Upper lobe of left lung (tissue), 6 donors: ENCODE measurements at regions not wholly inside any gene's neighbourhood (a gene's known extent, or its start where the extent isn't known, plus 50 kb on each side); places are given as distances from the start of the nearest gene placed in this dataset.

Experiments used
- ATAC-seq, 2 donors: fragments of 200-7000 bp; cut with Tn5 transposase; one replicate each; pipeline ENCODE4 v1.9.1; 2022; ENCODE audit warnings: mild to moderate bottlenecking in 2 of 2, moderate library complexity in 2 of 2; ENCODE audit not compliant: low FRiP score in 2 of 2
- DNase-seq, 2 donors: peaks; one replicate each; pipeline ENCODE4 v3.0.0-alpha.2; 2019 to 2020
- H3K27ac ChIP-seq, 4 donors: fragments of 200-600 bp; sonication (generic); one replicate each; pipeline ENCODE4 v1.5.1; 2016 to 2019
- H3K27me3 ChIP-seq, 4 donors: fragments of 200-600 bp; sonication (generic); one replicate each; pipeline ENCODE4 v1.5.1; 2017 to 2019
- H3K36me3 ChIP-seq, 4 donors: fragments of 200-600 bp; sonication (generic); one replicate each; pipeline ENCODE4 v1.5.1; 2016 to 2019
- H3K4me1 ChIP-seq, 4 donors: fragments of 200-600 bp; sonication (generic); one replicate each; pipeline ENCODE4 v1.5.1; 2018 to 2019
- H3K4me3 ChIP-seq, 4 donors: fragments of 200-600 bp; sonication (generic); one replicate each; pipeline ENCODE4 v1.5.1; 2017 to 2019; ENCODE audit warnings: mild to moderate bottlenecking in 2 of 4, moderate library complexity in 1 of 4
- H3K9me3 ChIP-seq, 4 donors: fragments of 200-600 bp; sonication (generic); one replicate each; pipeline ENCODE4 v1.5.1; 2018 to 2019
- CTCF ChIP-seq, 6 experiments: fragments of 450-650 bp in 4 of 6; fragments of 200-600 bp in 2 of 6; sonication (generic) in 2 of 6; IDR thresholded peaks; one replicate each; pipeline ENCODE4 v1.5.1; 2016 to 2019; ENCODE audit warnings: antibody characterized with exemption in 6 of 6
- EP300 ChIP-seq, 4 donors: sonication (generic); formaldehyde crosslinking; IDR thresholded peaks; one replicate each; pipeline ENCODE4 v1.5.1; 2017; ENCODE audit warnings: antibody characterized with exemption in 4 of 4, control low read depth in 2 of 4
- POLR2A ChIP-seq, 4 donors: fragments of 450-650 bp; IDR thresholded peaks; one replicate each; pipeline ENCODE4 v1.5.1; 2016 to 2017; ENCODE audit warnings: antibody characterized with exemption in 4 of 4, mild to moderate bottlenecking in 2 of 4
- POLR2AphosphoS5 ChIP-seq, 2 donors: sonication (generic); formaldehyde crosslinking; IDR thresholded peaks; one replicate each; pipeline ENCODE4 v1.5.1; 2017; ENCODE audit warnings: antibody characterized with exemption in 2 of 2
- WGBS, 2 donors: methylation state at CpG; one replicate each; pipeline ENCODE4 v1.1.5; 2017 to 2018; 5-methylcytosine and 5-hydroxymethylcytosine counted together
- donor health status: DM: no; HTN: no; CAD: no; lungs with moderate emphysema.
- donor health status: DM: no; HTN: yes; CAD: no; lungs with severe emphysema.

- ATAC-seq (no peak), DNase-seq (peak in 1 of 2 donors; percentile 54)
- no peak for TF ChIP-seq EP300 (IDR thresholded peaks at IDR 0.05)
- TF ChIP-seq POLR2AphosphoS5 (IDR thresholded peaks at IDR 0.05), result no peak
- no peak for TF ChIP-seq POLR2A (IDR thresholded peaks at IDR 0.05)
- TF ChIP-seq CTCF (IDR thresholded peaks at IDR 0.05), result no peak
- Histone ChIP-seq H3K36me3 (no peaks in the 10 kb centered on the region), H3K9me3 (no peaks in the 10 kb centered on the region), H3K27ac (no peak overlapping the region), H3K4me1 (no peaks in the 10 kb centered on the region), H3K27me3 (no peaks in the 10 kb centered on the region), H3K4me3 (no peak overlapping the region)
- WGBS, 2 donors, result 58 to 61% methylated on average over 16 of the region's 16 CpGs
These were observed 448.5 kb upstream of the MKI67 start for GRCh38 chr10:128574581-128575210.

GRCh38 chr10:128575761-128576160 lies 449.5 kb upstream of the MKI67 start:
- Histone ChIP-seq H3K36me3 (no peaks in the 10 kb centered on the region), H3K27me3 (no peaks in the 10 kb centered on the region), H3K4me1 (no peaks in the 10 kb centered on the region), H3K4me3 (no peak overlapping the region), H3K27ac (no peak overlapping the region), H3K9me3 (no peaks in the 10 kb centered on the region)
- ATAC-seq, result no peak
- TF ChIP-seq CTCF (IDR thresholded peaks at IDR 0.05) (no peak), POLR2AphosphoS5 (IDR thresholded peaks at IDR 0.05) (no peak), EP300 (IDR thresholded peaks at IDR 0.05) (no peak), POLR2A (IDR thresholded peaks at IDR 0.05) (no peak)
- DNase-seq, result no peak
- 84 to 89% methylated on average over 2 of the region's 2 CpGs for WGBS, 2 donors

GRCh38 chr10:128576336-128576735 lies 450.1 kb upstream of the MKI67 start:
- no peak overlapping the region for H3K4me3 ChIP-seq
- 92 to 93% methylated on average over 7 to 11 of the region's 11 CpGs for WGBS, 2 donors
- H3K9me3 ChIP-seq, result no peaks in the 10 kb centered on the region
- no peak for TF ChIP-seq EP300 (IDR thresholded peaks at IDR 0.05)
- no peak for TF ChIP-seq POLR2A (IDR thresholded peaks at IDR 0.05)
- no peak for TF ChIP-seq CTCF (IDR thresholded peaks at IDR 0.05)
- TF ChIP-seq POLR2AphosphoS5 (IDR thresholded peaks at IDR 0.05), result no peak
- DNase-seq (peak in 1 of 2 donors; percentile 28), ATAC-seq (no peak)
- H3K36me3 ChIP-seq, result no peaks in the 10 kb centered on the region
- H3K4me1 ChIP-seq, result no peaks in the 10 kb centered on the region
- H3K27me3 ChIP-seq, result no peaks in the 10 kb centered on the region
- H3K27ac ChIP-seq, result no peak overlapping the region

GRCh38 chr10:128576943-128577670 lies 450.9 kb upstream of the MKI67 start:
- Histone ChIP-seq H3K27ac (no peak overlapping the region), H3K36me3 (no peaks in the 10 kb centered on the region), H3K4me3 (no peak overlapping the region), H3K9me3 (no peaks in the 10 kb centered on the region), H3K4me1 (no peaks in the 10 kb centered on the region), H3K27me3 (no peaks in the 10 kb centered on the region)
- TF ChIP-seq POLR2AphosphoS5 (IDR thresholded peaks at IDR 0.05), result no peak
- TF ChIP-seq CTCF (IDR thresholded peaks at IDR 0.05), result no peak
- no peak for TF ChIP-seq POLR2A (IDR thresholded peaks at IDR 0.05)
- TF ChIP-seq EP300 (IDR thresholded peaks at IDR 0.05), result no peak
- no peak for DNase-seq
- 78 to 84% methylated on average over 11 of the region's 11 CpGs for WGBS, 2 donors
- peak in 1 of 2 donors; percentile 57 for ATAC-seq
